ENCODE measurements at regions not wholly inside any gene's neighbourhood (a gene's known extent, or its start where the extent isn't known, plus 50 kb on each side); places are given as distances from the start of the nearest gene placed in this dataset.

GRCh38 chr20:39640147-39640546 is 678.0 kb downstream of the DHX35 start:
- TF ChIP-seq POLR2A (IDR thresholded peaks at IDR 0.05) (no peak), EP300 (IDR thresholded peaks at IDR 0.05) (no peak)
- Histone ChIP-seq H3K27me3 (no peaks in the 10 kb centered on the region), H3K27ac (no peak overlapping the region), H3K36me3 (no peaks in the 10 kb centered on the region), H3K4me1 (no peaks in the 10 kb centered on the region), H3K9me3 (no peaks in the 10 kb centered on the region), H3K4me3 (no peak overlapping the region)
- WGBS, 2 donors: 94 to 95% methylated on average over 8 of the region's 8 CpGs
- intact Hi-C loops (cut with DNase I): no loop called here
- DNase-seq: no peak

GRCh38 chr20:39638731-39639130 is 676.6 kb downstream of the DHX35 start:
- no peaks in the 10 kb centered on the region for H3K36me3 ChIP-seq
- no peaks in the 10 kb centered on the region for H3K4me1 ChIP-seq
- TF ChIP-seq EP300 (IDR thresholded peaks at IDR 0.05) (no peak), POLR2A (IDR thresholded peaks at IDR 0.05) (no peak), CTCF (IDR thresholded peaks at IDR 0.05) (no peak), POLR2AphosphoS5 (IDR thresholded peaks at IDR 0.05) (no peak)
- no peak for DNase-seq
- H3K4me3 ChIP-seq: no peak overlapping the region
- 28 to 52% methylated on average over 2 of the region's 2 CpGs for WGBS, 2 donors
- H3K9me3 ChIP-seq: no peaks in the 10 kb centered on the region
- no peaks in the 10 kb centered on the region for H3K27me3 ChIP-seq
- no peak overlapping the region for H3K27ac ChIP-seq
- intact Hi-C loops (cut with DNase I): no loop called here

- Histone ChIP-seq H3K4me1 (no peaks in the 10 kb centered on the region), H3K9me3 (no peaks in the 10 kb centered on the region), H3K27ac (no peak overlapping the region), H3K36me3 (no peaks in the 10 kb centered on the region), H3K4me3 (no peak overlapping the region), H3K27me3 (no peaks in the 10 kb centered on the region)
- TF ChIP-seq EP300 (IDR thresholded peaks at IDR 0.05): no peak
- TF ChIP-seq CTCF (IDR thresholded peaks at IDR 0.05): no peak
- TF ChIP-seq POLR2AphosphoS5 (IDR thresholded peaks at IDR 0.05): no peak
- TF ChIP-seq POLR2A (IDR thresholded peaks at IDR 0.05): no peak
- WGBS, 2 donors: 74 to 81% methylated on average over 7 of the region's 7 CpGs
- DNase-seq: no peak
- intact Hi-C loops (cut with DNase I): no loop called here
Measured at GRCh38 chr20:39633689-39634088, 671.5 kb downstream of the DHX35 start.

- TF ChIP-seq CTCF (IDR thresholded peaks at IDR 0.05) (no peak), POLR2AphosphoS5 (IDR thresholded peaks at IDR 0.05) (no peak), POLR2A (IDR thresholded peaks at IDR 0.05) (no peak), EP300 (IDR thresholded peaks at IDR 0.05) (no peak)
- no peak for DNase-seq
- H3K36me3 ChIP-seq: no peaks in the 10 kb centered on the region
- intact Hi-C loops (cut with DNase I): no loop called here
- H3K9me3 ChIP-seq: peaks cover 0 to 3% (median 0%) of the 10 kb centered on the region in 4 donors
- H3K27ac ChIP-seq: no peak overlapping the region
- no peaks in the 10 kb centered on the region for H3K4me1 ChIP-seq
- no peak overlapping the region for H3K4me3 ChIP-seq
- no peaks in the 10 kb centered on the region for H3K27me3 ChIP-seq
Measured at GRCh38 chr20:39632757-39633156, 670.6 kb downstream of the DHX35 start.

GRCh38 chr20:39632176-39632575 is 670.0 kb downstream of the DHX35 start:
- no peak for DNase-seq
- intact Hi-C loops (cut with DNase I): no loop called here
- no peaks in the 10 kb centered on the region for H3K4me1 ChIP-seq
- H3K27ac ChIP-seq: no peak overlapping the region
- TF ChIP-seq CTCF (IDR thresholded peaks at IDR 0.05): no peak
- no peak for TF ChIP-seq EP300 (IDR thresholded peaks at IDR 0.05)
- TF ChIP-seq POLR2AphosphoS5 (IDR thresholded peaks at IDR 0.05): no peak
- no peak for TF ChIP-seq POLR2A (IDR thresholded peaks at IDR 0.05)
- H3K9me3 ChIP-seq: peaks cover 0 to 3% (median 0%) of the 10 kb centered on the region in 4 donors
- H3K4me3 ChIP-seq: no peak overlapping the region
- no peaks in the 10 kb centered on the region for H3K36me3 ChIP-seq
- no peaks in the 10 kb centered on the region for H3K27me3 ChIP-seq

Measured in sigmoid colon (tissue), 6 donors.